ENCODE measurements at regions not wholly inside any gene's neighbourhood (a gene's known extent, or its start where the extent isn't known, plus 50 kb on each side); places are given as distances from the start of the nearest gene placed in this dataset.

DNA sequence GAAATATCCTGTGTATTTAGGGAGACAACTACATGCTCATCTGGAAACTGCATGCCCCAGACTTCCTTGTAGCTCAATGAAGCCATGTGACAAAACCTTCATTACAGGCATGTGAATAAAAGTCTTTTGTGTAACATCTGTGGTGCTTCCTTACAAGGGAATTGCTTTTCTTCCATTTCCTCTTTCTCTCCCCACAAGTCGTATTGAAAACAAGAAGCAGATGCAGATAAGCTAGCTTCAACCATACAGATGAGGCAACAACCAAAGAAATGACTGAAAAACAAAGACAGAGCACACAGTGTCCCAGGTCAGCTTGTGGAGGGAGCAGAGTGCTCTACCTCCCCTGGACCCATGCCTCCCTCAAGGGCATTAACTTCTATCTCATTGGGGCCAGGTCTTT is 115.8 kb upstream of the INPP4B start:
- no peak overlapping the region for H3K9ac ChIP-seq (ENCODE audit: insufficient read length, low read depth)
- H3K9me3 ChIP-seq (ENCODE audit: insufficient read depth, low read length), result peaks cover 4% of the 10 kb centered on the region; the same call in 1 of the 2 replicates
- no peak overlapping the region for H3K4me3 ChIP-seq (ENCODE audit: insufficient read length, low read depth)
- no peaks in the 10 kb centered on the region for H3K4me1 ChIP-seq (ENCODE audit: insufficient read depth, insufficient read length)
- TF ChIP-seq SUZ12 (IDR thresholded peaks at IDR 0.05; ENCODE audit: extremely low read depth, insufficient read depth, insufficient read length) (no peak), YY1 (IDR thresholded peaks at IDR 0.05; ENCODE audit: insufficient read depth, insufficient read length) (no peak), ZNF274 (IDR thresholded peaks at IDR 0.05; ENCODE audit: low read depth, low read length) (no peak)
- no peaks in the 10 kb centered on the region for H3K27me3 ChIP-seq (ENCODE audit: insufficient read depth, insufficient read length)
- DNase-seq (ENCODE audit: low read depth, low spot score), result no peak
- H3K36me3 ChIP-seq (ENCODE audit: insufficient read depth, insufficient read length, low read length), result no peaks in the 10 kb centered on the region

DNA sequence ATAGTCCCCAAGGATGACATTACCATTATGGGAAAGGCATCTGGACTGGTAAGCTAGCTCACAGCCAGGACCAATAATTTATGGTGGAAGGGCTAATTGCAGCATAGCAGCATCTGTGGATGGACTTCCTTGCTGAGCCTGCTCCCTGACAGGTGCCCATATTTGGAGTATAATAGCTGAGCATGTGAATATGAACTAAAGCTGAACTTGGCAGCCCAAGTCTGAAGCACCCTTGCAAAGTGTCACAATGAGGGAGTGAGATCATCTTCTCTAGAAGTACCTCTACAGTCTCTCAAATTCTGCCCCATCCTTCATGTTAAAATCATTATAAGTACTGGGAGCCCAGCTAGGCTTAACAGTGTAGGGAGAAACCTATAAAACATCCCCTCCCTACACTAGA is 128.2 kb upstream of the INPP4B start:
- no peak overlapping the region for H3K9ac ChIP-seq (ENCODE audit: insufficient read length, low read depth)
- no peak overlapping the region for H3K4me3 ChIP-seq (ENCODE audit: insufficient read length, low read depth)
- no peak for DNase-seq (ENCODE audit: low read depth, low spot score)
- no peaks in the 10 kb centered on the region for H3K4me1 ChIP-seq (ENCODE audit: insufficient read depth, insufficient read length)
- H3K9me3 ChIP-seq (ENCODE audit: insufficient read depth, low read length), result no peaks in the 10 kb centered on the region
- no peak for TF ChIP-seq ZNF274 (IDR thresholded peaks at IDR 0.05; ENCODE audit: low read depth, low read length)
- no peak for TF ChIP-seq YY1 (IDR thresholded peaks at IDR 0.05; ENCODE audit: insufficient read depth, insufficient read length)
- TF ChIP-seq SUZ12 (IDR thresholded peaks at IDR 0.05; ENCODE audit: extremely low read depth, insufficient read depth, insufficient read length), result no peak
- no peaks in the 10 kb centered on the region for H3K27me3 ChIP-seq (ENCODE audit: insufficient read depth, insufficient read length)
- no peaks in the 10 kb centered on the region for H3K36me3 ChIP-seq (ENCODE audit: insufficient read depth, insufficient read length, low read length)

DNA sequence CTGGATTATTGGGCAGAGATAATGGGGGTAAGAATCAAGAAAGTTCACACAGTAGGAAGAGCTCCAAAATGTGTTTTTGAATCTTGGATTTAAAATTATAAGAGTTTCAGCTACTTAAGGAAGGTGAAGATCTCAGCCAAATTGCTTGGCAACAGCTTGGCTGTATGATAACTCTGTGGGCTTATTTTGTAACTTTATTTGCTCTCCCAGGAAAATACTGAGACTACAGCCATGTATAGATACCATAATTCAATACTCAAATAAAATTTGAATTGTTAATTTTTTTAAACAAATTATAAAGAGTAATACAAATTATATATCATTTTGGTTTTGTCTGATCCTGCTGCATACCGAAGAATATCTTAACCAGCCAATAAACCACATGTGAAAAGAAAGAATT is 129.5 kb upstream of the INPP4B start:
- Histone ChIP-seq H3K4me1 (ENCODE audit: insufficient read depth, insufficient read length) (no peaks in the 10 kb centered on the region), H3K9ac (ENCODE audit: insufficient read length, low read depth) (no peak overlapping the region), H3K27me3 (ENCODE audit: insufficient read depth, insufficient read length) (no peaks in the 10 kb centered on the region), H3K9me3 (ENCODE audit: insufficient read depth, low read length) (no peaks in the 10 kb centered on the region), H3K4me3 (ENCODE audit: insufficient read length, low read depth) (no peak overlapping the region), H3K36me3 (ENCODE audit: insufficient read depth, insufficient read length, low read length) (no peaks in the 10 kb centered on the region)
- no peak for TF ChIP-seq ZNF274 (IDR thresholded peaks at IDR 0.05; ENCODE audit: low read depth, low read length)
- no peak for TF ChIP-seq YY1 (IDR thresholded peaks at IDR 0.05; ENCODE audit: insufficient read depth, insufficient read length)
- TF ChIP-seq SUZ12 (IDR thresholded peaks at IDR 0.05; ENCODE audit: extremely low read depth, insufficient read depth, insufficient read length), result no peak
- DNase-seq (ENCODE audit: low read depth, low spot score), result no peak

DNA sequence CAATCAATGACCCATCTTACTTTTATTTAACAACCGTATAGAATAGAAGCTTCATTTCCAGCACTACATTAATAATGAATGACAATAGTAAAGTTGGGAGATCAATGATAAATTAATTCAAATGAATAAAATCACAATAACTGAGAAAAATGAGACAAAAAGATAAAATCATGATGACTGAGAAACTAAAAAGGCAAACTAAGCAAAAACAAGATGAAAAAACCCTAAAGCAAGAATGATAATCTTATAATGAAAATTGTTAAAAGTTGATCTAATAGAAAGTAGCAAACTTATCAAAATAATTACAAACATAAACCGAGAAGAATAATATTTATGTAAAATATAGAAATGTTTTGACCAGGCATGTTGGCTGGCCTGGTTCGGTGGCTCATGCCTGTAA is 130.4 kb upstream of the INPP4B start:
- no peak for DNase-seq (ENCODE audit: low read depth, low spot score)
- Histone ChIP-seq H3K9ac (ENCODE audit: insufficient read length, low read depth) (no peak overlapping the region), H3K9me3 (ENCODE audit: insufficient read depth, low read length) (no peaks in the 10 kb centered on the region), H3K27me3 (ENCODE audit: insufficient read depth, insufficient read length) (no peaks in the 10 kb centered on the region), H3K4me1 (ENCODE audit: insufficient read depth, insufficient read length) (no peaks in the 10 kb centered on the region), H3K36me3 (ENCODE audit: insufficient read depth, insufficient read length, low read length) (no peaks in the 10 kb centered on the region), H3K4me3 (ENCODE audit: insufficient read length, low read depth) (no peak overlapping the region)
- TF ChIP-seq ZNF274 (IDR thresholded peaks at IDR 0.05; ENCODE audit: low read depth, low read length) (no peak), SUZ12 (IDR thresholded peaks at IDR 0.05; ENCODE audit: extremely low read depth, insufficient read depth, insufficient read length) (no peak), YY1 (IDR thresholded peaks at IDR 0.05; ENCODE audit: insufficient read depth, insufficient read length) (no peak)

DNA sequence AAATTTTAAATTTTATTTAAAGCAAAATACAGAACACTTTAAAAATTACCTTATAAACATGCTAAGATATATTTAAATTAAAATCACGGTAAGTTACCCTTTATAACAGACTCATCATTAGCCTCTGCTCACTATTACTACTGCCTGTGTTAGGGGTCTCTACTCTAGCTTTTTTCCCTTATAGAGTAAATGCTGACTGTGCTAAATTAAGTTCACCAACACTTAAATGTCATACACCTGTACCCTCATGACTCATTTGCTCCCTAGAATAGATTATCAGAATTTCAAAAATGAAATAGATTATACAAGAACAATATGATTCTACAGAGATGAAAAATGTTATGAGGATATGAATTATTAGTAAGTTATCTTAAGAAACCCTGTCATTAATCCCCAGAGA is 131.1 kb upstream of the INPP4B start:
- DNase-seq (ENCODE audit: low read depth, low spot score), result no peak
- TF ChIP-seq SUZ12 (IDR thresholded peaks at IDR 0.05; ENCODE audit: extremely low read depth, insufficient read depth, insufficient read length) (no peak), YY1 (IDR thresholded peaks at IDR 0.05; ENCODE audit: insufficient read depth, insufficient read length) (no peak), ZNF274 (IDR thresholded peaks at IDR 0.05; ENCODE audit: low read depth, low read length) (no peak)
- no peak overlapping the region for H3K9ac ChIP-seq (ENCODE audit: insufficient read length, low read depth)
- H3K4me3 ChIP-seq (ENCODE audit: insufficient read length, low read depth), result no peak overlapping the region
- no peaks in the 10 kb centered on the region for H3K36me3 ChIP-seq (ENCODE audit: insufficient read depth, insufficient read length, low read length)
- no peaks in the 10 kb centered on the region for H3K27me3 ChIP-seq (ENCODE audit: insufficient read depth, insufficient read length)
- no peaks in the 10 kb centered on the region for H3K4me1 ChIP-seq (ENCODE audit: insufficient read depth, insufficient read length)
- no peaks in the 10 kb centered on the region for H3K9me3 ChIP-seq (ENCODE audit: insufficient read depth, low read length)

DNA sequence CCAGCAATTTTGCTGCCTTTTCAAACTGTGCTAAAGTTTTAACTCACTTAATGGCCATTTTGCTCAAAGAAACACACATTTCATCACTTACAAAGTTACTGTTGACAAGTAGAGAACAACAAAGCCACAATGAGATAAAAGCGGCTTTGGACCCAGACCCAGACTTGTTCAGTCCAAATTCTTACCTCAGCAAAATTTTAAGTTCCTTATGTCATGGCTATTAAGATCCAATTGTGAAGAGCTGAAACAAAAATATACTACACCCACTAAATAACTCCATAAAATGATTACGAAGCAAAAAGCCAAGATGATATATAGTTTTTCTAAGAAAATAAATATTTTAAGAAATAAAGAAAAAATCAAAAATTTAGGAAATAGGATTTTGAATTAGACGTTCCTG is 137.0 kb upstream of the INPP4B start:
- no peaks in the 10 kb centered on the region for H3K36me3 ChIP-seq (ENCODE audit: insufficient read depth, insufficient read length, low read length)
- H3K4me1 ChIP-seq (ENCODE audit: insufficient read depth, insufficient read length), result no peaks in the 10 kb centered on the region
- DNase-seq (ENCODE audit: low read depth, low spot score), result no peak
- H3K9ac ChIP-seq (ENCODE audit: insufficient read length, low read depth), result no peak overlapping the region
- no peaks in the 10 kb centered on the region for H3K27me3 ChIP-seq (ENCODE audit: insufficient read depth, insufficient read length)
- H3K4me3 ChIP-seq (ENCODE audit: insufficient read length, low read depth), result no peak overlapping the region
- H3K9me3 ChIP-seq (ENCODE audit: insufficient read depth, low read length), result no peaks in the 10 kb centered on the region
- TF ChIP-seq YY1 (IDR thresholded peaks at IDR 0.05; ENCODE audit: insufficient read depth, insufficient read length), result no peak
- TF ChIP-seq SUZ12 (IDR thresholded peaks at IDR 0.05; ENCODE audit: extremely low read depth, insufficient read depth, insufficient read length), result no peak
- TF ChIP-seq ZNF274 (IDR thresholded peaks at IDR 0.05; ENCODE audit: low read depth, low read length), result no peak

DNA sequence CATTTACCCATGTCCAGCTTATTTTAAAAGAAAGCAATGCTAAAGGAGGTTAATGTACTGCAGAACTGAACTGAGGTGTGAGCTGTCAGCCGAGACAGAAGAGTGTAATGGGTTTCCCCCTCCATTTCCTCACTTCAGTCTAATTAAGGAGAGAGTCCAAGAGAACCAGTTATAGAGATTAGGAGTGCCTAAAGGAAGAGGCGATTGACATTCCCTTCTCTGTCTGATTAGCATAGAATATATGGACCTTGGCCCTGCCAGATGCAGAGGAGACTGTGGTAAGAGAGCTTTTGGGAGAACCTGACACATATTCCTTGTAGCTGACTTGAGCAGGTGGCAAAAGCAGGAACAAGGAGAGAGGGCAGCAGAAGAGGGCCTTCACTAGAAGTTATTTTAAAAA is 137.5 kb upstream of the INPP4B start:
- H3K9ac ChIP-seq (ENCODE audit: insufficient read length, low read depth), result no peak overlapping the region
- H3K4me1 ChIP-seq (ENCODE audit: insufficient read depth, insufficient read length), result no peaks in the 10 kb centered on the region
- DNase-seq (ENCODE audit: low read depth, low spot score), result no peak
- H3K36me3 ChIP-seq (ENCODE audit: insufficient read depth, insufficient read length, low read length), result no peaks in the 10 kb centered on the region
- H3K9me3 ChIP-seq (ENCODE audit: insufficient read depth, low read length), result no peaks in the 10 kb centered on the region
- no peaks in the 10 kb centered on the region for H3K27me3 ChIP-seq (ENCODE audit: insufficient read depth, insufficient read length)
- TF ChIP-seq YY1 (IDR thresholded peaks at IDR 0.05; ENCODE audit: insufficient read depth, insufficient read length), result no peak
- no peak for TF ChIP-seq SUZ12 (IDR thresholded peaks at IDR 0.05; ENCODE audit: extremely low read depth, insufficient read depth, insufficient read length)
- TF ChIP-seq ZNF274 (IDR thresholded peaks at IDR 0.05; ENCODE audit: low read depth, low read length), result no peak
- no peak overlapping the region for H3K4me3 ChIP-seq (ENCODE audit: insufficient read length, low read depth)

Data from NT2/D1 (cell line).